Suppressor macrophage treated with lipopolysaccharide for 1 hour (primary cell): ENCODE measurements at regions not wholly inside any gene's neighbourhood (a gene's known extent, or its start where the extent isn't known, plus 50 kb on each side); places are given as distances from the start of the nearest gene placed in this dataset.

Source experiments
- DNase-seq, 3 donors: peaks; one replicate each; pipeline ENCODE4 v3.0.0-alpha.2; 2020 to 2022

DNA sequence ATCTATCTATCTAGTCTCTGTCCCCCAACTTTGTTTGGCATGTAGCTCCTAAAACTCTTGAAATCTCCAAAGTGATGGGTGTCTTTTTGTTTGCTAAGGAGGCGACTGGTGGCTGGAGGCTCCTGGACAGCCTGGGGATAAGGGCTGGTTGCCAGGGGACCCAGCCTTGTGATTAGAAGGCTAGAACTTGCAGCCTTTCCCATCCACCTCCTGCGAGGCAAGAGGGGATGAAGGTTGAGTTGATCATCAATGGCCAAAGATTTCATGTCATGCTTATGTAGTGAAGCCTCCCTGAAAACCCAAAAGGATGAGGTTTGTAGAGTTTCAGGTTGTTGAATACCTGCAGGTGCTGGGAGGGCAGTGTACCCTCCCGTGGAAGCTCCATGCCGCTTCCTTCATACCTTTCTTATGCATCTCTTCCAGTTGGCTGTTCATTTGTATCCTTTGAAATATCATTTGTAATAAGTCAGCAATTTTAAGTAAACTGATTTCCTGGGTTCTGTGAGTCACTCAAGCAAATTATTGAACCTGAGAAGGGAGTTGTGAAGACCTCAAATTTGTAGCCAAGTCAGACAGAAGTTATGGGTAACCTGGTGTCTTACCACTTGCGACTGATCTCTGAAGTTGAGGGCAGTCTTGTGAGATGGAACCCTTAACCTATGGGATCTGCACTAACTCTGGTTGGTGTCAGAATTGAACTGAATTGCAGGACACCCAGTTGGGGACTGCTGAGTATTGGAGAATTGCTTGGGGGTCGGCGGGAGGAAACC lies 202.4 kb downstream of the SEC14L1 start:
- no peak for DNase-seq

DNA sequence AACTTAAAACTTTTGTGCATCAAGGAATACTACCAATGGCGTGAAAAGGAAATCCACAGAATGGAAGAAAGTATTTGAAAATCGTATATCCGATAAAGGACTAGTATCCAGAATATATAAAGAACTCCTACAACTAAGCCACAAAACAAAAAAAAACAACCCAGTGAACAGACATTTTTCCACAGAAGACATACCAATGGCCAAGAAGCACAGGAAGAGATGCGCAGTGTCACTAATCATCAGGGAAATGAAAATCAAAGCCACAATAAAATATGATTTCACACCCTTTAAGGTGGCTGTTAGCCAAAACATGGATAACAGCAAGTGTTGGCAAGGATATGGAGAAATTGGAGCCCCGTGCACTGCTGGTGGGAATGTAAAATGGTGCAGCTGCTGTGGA lies 203.3 kb downstream of the SEC14L1 start:
- DNase-seq, result no peak

DNA sequence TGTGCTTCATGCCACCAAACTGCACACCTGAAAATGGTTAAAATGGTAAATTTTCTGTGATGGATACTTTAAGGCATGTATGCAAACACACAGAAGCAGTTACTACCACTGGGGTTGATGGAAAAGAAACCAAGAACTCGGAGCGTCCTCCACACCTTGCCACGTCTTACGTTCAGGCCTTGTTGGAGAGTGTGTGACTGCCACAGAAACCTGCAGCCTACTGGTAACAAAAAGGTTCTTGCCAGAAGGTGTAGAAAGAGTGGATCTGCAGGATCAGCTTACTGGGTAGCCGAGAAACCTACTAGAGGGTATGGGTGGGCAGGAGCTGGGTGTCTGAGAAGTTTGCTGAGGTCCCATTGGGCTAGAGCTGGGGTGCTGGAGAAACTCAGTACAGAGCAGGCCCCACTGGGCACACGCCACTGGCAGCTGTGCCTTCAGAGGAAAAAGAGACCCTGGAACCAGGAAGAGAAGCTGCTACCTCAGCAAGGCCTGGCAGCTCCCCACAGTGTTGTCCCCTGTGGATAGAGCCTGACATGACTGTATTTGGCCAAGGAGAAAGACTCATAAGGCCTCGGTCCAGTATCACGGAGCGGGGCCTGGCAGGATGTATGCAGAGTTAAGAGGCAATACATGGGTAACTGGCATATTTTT lies 204.6 kb downstream of the SEC14L1 start:
- no peak for DNase-seq

DNA sequence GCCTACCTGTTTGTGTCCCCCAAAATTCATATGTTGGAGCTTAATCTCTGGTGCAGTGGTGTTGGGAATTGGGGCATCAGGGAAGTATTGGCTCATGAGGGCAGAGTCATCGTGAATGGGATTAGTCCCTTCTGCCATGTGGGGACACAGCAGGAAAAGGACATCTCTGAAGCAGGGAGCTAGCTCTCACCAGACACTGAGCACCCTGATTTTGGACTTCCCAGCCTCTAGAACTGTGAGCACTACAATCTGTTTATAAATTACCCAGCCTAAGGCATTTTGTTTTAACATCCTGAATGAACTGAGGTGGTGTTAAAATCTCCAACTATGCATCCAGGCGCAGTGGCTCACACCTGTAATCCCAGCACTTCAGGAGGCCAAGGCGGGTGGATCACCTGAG lies 206.0 kb downstream of the SEC14L1 start:
- no peak for DNase-seq

DNA sequence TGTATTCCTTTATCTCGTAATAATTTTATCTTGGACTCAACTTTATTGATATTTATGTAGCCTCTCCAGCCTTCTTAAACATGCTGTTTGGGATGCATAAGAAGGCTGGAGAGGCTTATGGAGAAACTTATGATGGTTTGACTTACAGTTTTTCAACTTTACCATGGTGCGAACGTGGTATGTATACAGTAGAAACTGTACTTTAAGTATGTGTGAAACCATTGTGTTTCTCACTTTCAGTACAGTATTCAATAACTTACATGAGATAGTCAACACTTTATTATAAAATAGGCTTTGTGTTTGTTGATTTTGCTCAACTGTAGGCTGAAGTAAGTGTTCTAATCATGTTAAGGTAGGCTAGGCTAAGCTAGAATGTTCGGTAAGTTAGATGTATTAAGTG lies 206.8 kb downstream of the SEC14L1 start:
- DNase-seq, result no peak

DNA sequence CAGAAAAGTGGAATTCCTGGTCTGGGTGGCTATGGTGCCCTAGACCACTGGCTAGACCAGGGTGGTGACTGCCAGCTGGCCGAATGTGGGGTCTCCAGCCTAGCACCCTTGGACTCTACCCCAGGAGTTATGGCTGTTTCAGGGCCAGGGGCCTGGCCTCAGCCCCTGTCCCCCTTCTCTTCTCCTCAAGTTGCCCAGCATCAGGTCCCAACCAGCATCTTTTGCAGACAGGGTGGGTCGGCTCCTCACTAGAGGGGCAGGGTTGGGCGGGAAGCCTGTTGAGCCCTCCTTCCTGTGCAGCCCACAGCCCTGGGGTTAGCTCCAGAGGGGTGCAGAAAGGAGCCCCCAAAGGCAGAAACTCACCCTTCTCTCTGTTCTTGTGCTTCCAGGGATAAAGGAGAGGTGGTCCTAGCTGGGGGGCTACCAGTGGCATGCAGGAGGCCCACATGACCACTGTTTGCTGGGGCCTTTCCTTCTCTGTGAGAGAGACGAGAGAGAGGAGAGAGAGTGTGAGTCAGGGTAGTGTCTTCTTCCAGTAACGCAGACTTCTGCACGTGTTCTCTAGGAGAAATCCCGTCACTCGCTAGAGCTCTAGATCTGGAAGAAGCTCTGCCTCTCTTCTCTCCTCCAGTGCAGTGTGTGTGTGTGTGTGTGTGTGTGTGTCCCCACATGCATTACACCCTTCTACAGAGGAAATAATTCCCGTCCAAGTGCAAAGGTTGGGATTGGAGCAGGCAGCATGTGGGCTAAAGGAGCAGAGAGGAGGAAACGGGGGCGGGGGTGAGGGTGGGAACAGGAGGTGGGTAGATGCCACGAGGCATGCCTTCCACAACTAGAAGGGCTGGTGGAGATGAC lies 209.4 kb downstream of the SEC14L1 start:
- peak in 2 of 3 donors; percentile 42 to 53 for DNase-seq

DNA sequence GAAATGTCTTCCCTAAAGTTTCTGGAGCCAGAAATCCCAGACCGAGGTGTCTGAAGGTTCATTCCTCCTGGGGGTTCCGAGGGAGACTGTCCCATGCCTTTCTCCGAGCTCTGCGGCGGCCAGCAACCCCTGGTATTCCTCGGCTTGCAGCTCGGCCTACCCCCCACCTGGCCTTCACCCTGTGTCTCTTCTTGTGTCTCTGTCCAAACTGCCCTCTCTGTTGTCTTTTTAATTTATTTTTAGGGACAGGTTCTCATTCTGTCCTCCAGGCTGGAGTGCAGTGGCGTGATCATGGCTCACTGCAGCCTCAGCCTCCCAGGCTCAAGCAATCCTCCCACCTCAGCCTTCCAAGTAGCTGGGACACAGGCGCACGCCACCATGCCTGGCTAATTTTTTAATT lies 211.7 kb downstream of the SEC14L1 start:
- DNase-seq, result no peak

DNA sequence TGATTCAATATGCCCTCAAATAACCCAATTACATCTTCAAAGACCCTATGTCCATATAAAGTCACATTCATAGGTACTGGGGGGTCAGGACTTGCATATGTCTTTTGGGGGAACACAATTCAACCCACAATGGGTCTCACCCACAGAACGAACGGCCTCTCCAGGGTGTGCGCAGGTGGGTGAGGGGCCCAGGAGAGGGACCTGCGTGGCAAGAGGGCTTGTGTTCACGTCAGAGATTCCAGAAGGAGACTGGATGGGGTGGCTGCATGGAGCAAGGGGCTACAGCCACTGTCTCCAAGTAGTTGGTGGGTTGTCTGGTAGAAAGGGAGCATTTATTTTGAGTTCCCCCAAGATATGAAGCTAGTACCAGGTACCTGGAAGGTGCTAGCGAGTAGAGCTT lies 212.2 kb downstream of the SEC14L1 start:
- DNase-seq, result no peak

DNA sequence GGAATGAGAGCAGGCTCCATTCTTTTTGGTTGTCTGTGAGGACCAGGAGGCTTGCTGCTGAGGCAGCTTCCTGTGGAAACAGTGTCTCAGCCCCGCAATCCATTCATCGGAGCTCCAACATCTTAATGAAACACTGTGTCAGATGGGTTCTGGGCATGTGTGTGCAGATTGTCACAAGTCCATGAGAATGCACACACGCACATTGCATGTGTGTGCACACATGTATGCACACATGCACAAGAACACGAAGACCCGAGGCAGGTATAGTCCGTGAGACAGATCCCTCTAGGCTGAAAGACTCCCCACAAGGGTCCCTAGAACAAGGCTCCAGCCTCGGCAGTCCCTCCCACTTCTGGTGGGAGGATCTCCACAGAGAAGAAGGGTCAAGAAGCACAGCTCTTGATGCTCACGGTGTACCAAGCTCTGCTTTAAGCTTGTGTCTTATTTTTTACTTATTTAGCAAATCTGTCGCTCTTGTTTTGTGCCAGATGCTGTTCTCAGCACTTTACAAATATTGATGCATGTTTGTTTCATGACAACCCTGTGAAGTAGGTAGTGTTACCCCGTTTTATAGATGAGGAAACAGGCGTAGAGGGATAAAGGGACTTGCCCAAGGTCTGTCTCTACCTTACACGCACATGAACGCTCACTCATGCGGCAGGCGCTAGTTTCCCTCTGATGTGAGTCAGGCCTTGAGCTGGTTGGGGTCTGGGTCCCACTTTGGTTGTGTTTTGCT lies 213.1 kb downstream of the SEC14L1 start:
- DNase-seq, result no peak

DNA sequence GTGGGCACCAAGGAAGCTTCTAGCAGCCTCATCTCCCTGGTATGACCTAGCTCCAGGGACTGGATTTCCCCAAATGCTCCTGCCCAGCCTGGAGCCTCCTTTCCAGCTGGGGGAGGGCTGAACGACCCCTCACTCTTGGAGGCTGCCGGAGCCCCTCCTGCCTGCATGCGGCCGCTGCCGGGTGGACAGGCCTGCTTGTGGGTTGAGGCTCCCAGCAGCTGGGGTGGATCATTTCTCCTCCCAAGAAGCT lies 213.6 kb downstream of the SEC14L1 start:
- DNase-seq, result no peak

DNA sequence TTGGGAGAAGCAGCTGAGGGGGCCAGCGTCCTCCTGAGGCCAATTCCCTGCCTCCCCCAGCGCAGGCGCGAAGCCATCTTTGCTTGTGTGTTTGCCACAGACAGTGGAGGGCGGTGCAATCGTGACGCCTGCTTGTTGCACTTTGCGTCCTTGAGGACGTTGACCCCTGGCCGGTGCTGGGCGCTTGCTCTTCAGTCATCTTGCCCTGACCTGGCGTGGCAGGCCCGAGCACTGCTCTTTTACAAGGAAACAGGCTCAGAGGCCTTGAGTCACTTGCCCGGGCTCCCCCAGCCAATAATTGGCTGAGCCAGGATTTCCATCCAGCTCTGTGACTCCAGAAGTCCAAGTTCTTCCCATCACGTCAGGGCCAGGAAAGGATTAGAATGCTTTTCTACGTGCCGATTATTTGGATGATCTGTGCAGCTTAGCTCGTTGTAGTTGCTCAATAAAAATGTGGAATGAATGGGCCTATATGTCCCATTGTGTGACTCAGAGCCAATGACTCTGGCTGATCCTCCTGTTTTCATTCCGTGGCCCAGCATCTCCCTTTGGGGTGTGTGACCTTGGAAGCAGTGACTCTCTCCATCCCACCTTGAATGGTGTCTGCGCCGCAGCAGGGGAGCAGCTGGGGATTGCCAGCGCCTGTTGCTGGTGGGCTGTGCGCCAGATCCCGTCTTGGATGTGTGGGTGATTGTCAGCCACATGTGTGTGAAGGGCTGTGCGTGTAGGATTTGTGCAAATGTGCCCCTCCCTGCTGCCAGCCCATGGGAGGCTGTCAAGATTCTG lies 214.1 kb downstream of the SEC14L1 start:
- peak in 1 of 3 donors; percentile 34 for DNase-seq

DNA sequence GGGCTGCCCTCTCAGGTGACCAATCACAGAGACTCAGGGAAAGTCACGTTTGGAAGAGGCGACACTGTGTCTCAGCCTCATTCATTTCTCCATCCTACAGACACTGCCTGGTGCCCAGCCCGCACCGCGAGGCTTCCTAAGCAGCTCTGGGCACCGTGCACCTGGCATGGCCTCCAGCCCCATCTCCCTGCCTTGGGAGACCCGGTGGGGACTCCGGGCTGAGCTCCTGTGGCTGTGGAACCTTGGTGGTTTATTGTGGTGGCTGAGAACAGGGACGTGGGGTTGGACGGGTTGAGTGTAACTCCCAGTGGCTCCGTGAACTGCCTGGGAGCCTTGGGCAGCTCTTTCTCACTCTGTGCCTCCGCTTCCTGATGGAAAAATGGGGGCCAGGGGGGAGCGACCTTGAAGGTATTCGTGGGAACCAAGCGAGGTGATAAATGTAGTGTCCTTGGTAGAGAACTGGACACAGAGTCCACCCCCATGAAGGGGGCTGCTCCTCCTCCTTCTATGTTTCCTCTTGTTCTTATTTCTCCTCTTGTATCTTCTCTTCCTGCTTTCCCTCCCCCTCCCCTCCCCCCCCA lies 215.4 kb downstream of the SEC14L1 start:
- no peak for DNase-seq

DNA sequence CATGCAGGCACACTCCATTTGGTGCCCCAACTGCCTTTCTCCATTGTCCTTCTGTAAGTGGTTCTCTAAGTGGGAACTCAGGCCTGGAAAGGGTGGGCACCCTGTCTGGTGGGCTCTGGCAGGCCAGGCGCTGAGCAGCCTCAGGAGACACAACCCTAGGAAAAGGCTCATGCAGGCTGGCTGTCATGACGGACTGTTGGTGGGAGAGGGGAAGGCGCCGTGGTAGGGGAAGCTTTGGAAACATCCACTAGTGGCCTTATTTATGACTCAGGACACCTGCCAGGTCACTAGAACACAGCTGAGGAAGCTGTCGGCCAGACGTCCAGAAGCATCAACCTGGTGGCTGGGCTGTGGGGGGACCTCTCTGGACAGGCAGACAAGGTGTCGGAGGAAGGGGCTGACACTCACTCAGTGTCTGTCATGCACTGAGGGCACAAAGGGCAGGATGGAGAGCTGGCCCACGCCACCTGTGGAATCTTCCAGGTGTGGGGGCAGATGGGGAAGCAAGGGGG lies 216.0 kb downstream of the SEC14L1 start:
- no peak for DNase-seq

DNA sequence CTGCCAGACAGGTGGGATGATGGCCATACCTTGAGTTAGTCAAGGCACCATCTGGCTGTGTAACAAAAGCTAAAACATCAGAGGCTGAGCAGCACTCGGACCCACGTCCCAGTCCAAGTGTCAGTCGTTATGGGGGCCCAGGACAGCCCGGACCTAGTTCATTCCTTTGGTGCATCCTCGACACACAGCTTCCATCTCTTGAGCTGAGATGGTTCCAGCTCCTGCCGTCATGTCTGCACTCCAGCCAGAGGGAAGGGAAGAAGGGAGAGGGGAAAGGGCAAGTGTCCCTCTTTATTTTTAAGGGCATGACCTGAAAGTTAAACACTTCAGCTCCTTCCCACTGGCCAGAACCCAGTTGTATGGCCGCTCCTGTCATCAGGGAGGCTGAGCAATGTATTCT lies 218.0 kb downstream of the SEC14L1 start:
- no peak for DNase-seq

DNA sequence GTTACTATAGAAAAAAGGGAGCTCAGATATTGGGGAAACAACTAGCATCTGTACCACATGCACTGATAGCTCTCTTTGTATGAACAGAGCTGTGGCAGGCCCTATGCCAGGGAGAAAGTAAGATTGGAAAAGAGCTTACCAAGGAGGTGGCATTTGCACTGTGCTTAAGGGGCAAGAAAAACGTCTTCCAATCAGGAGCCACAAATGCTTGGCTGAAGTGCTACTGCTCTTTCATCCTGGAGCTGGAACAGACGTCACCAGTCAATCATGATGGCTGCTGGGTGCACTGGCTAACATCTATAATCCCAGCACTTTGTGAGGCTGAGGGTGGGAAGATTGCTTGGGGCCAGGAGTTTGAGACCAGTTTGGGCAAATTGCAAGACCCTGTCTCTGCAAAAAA lies 218.5 kb downstream of the SEC14L1 start:
- DNase-seq, result no peak

DNA sequence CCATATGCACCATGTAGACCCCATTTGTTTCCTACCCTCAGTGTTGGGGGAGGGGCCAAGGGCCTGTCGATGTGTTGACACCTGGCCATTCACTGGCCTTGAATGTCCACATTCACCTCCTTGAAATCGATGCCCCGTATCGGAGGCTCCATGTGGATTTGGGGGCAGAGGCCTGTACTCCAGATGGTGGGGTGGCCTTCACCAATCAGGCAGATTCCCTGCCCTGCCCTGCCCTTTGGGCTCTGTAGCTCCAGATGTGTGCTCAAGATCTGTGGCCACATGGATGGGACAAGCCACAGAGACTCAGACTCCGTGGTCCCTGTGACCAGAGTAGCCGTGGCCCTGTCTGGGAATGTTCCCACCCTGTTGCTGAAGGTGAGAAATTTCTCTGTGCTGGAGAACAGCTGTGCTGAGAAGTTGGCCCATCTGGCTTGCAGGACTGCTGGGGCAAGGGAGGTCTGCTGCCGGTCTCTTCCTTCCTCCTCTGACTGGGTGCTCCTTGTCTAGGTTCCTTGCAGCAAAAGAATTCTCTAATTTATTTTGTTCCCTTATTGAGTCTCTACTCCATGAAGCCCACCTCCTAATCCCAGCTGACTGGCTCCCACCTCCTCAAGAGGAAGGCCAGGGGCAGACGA lies 221.3 kb downstream of the SEC14L1 start:
- DNase-seq, result no peak

DNA sequence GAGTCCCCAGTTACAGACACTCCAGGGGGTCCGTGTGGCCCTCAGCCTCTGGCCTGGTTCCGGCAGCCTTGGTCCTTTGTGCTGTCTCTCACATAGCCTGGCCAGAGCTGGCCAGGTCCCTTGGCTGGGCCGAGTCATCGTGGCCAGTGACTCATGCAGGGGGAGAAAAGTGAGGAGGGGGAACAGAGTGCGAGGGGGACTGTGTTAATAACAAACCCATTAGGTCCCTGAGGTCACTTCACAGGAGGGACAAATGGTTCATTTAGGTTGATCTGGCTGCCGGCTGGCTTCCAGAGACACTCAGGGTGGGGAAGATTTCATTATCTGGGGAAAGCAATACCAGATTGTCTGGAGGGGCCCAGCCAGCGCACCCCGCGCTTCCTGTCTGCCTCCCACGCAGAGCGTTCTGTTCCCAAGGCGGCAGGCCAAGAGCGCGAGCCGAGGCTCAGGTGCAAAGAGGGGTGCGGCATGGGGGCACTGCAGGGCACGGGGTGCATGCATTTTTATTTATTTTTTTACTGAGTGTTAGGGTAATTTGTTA lies 223.1 kb downstream of the SEC14L1 start:
- peak in 2 of 3 donors; percentile 32 to 41 for DNase-seq

DNA sequence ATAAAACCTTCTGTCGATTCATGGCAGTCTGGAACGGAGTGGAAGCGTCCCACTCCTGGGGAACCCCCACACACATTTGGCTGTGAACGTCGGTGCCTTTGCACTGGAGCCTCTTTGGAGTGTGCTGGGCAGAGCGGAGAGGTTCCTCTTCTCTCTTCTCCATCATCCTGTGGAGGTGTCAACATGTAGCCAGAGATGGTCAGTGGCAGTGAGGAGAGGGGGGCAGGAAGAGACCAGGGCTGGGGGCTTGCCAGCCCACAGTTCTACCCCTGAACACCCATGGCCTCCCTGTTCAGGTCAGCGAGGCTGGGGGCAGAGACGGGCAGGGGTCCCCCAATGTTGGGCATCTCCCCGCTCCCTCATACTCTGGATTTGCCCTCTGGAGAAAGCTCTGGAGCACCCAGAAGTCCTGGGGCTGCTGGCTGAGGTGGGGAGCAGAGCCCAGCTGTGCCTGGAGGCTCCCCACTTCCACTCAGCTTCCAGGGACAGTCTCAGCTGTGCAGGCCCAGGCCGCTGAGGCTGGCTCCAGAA lies 223.7 kb downstream of the SEC14L1 start:
- DNase-seq, result peak in 2 of 3 donors; percentile 35 to 50

DNA sequence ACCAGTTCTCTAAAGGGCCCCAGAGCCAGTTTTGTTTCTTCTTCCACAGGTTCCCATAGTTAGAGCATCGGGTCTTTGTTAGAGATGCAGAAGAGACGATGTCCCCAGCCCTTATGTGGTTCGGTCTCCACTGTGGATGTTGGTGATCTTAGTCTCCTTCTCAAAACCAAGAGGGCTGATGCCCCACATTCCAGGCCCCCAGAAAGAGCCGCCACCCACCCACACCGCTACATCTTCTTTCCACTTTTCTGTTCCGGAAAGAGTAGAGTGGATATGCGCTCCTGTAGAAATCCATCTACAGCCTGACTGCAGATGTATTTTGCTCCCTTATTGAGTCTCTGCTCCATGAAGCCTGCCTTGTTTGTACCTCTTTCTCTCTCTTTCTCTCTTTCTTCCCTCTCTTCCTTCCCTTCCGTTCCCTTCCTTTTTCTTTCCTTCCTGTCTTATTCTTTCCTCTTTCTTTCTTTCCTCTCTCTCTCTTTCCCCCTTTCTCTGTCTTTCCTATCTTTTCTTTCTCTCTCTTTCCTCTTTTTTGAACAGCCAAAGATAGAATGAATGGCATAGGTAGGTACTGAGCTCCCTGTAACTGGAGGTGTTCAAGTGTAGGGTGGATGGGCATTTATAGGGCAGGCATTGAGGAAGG lies 224.3 kb downstream of the SEC14L1 start:
- no peak for DNase-seq

DNA sequence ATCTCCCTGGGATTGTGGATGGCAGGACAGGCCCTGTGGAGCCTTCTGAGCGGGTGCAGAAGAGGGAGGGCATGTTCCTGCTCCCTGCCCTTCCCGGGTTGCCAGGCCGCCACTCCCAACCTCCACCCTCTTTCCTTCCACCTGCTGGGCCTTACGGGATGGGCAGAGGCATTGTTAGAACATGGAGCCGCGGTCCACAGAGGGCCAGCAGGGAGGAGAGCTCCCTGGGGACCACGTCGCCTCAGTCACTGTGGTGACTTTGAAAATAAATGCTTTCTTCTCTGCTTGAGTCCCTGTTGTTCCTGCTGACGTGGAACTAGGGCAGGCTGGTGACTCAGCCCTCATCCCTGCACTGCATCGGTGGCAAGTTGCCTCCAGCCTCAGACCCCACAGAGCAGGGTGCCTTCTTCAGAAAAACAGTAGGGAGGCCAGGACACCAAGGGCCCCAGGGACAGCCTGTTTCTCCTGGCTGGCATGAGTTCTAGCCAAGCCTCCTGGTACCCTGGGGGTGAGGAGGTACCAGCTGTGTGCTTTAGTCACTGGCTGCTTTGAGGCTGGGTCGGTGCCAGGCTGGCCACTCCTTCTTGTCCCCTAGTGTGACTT lies 224.9 kb downstream of the SEC14L1 start:
- peak; percentile 64 to 72 (median 68) for DNase-seq
